Mucosa of descending colon (tissue), 3 donors: ENCODE measurements at regions not wholly inside any gene's neighbourhood (a gene's known extent, or its start where the extent isn't known, plus 50 kb on each side); places are given as distances from the start of the nearest gene placed in this dataset.

Experiments used
- ATAC-seq: fragments of 200-7000 bp; cut with Tn5 transposase; one replicate; pipeline ENCODE4 v1.9.1; 2020; ENCODE audit warnings: mild to moderate bottlenecking, moderate library complexity
- DNase-seq, 3 donors: peaks; one replicate each; pipeline ENCODE4 v3.0.0-alpha.2; 2020
- H3K36me3 ChIP-seq: fragments of 200-600 bp; one replicate; pipeline ENCODE4 v1.8.0; 2021; ENCODE audit warnings: low read depth, mild to moderate bottlenecking
- H3K4me1 ChIP-seq: fragments of 200-600 bp; one replicate; pipeline ENCODE4 v1.8.0; 2021; ENCODE audit warnings: low read depth, mild to moderate bottlenecking
- H3K4me3 ChIP-seq: fragments of 200-600 bp; one replicate; pipeline ENCODE4 v1.8.0; 2021; ENCODE audit warnings: mild to moderate bottlenecking
- H3K9me3 ChIP-seq: fragments of 200-600 bp; one replicate; pipeline ENCODE4 v1.8.0; 2021; ENCODE audit warnings: mild to moderate bottlenecking
- CTCF ChIP-seq: fragments of 200-600 bp; IDR thresholded peaks from one replicate; pipeline ENCODE4 v1.8.0; 2022; ENCODE audit warnings: antibody characterized with exemption, mild to moderate bottlenecking
- intact Hi-C, 2 donors: fragments of 100-400 bp; cut with DNase I in 1 of 2; cut with micrococcal nuclease in 1 of 2; formaldehyde crosslinking; loops; one replicate each; pipeline versions ENCODE4 v1.11.0 to v1.11.1; 2022; cut with DNase I, micrococcal nuclease
- donor health status: DM: no; HTN: no; CAD: no; lungs with moderate emphysema.
- donor health status: DM: no; HTN: no; CAD: no.
- donor health status: DM: no; HTN: yes; CAD: no.

- DNase-seq (no peak), ATAC-seq (no peak)
- no peak for TF ChIP-seq CTCF
- Histone ChIP-seq H3K9me3 (no peaks in the 10 kb centered on the region), H3K4me1 (no peaks in the 10 kb centered on the region), H3K36me3 (no peaks in the 10 kb centered on the region), H3K4me3 (no peak overlapping the region)
- intact Hi-C loops: no loop called here
Observed at GRCh38 chr12:114992443-114992842, 308.5 kb upstream of the TBX3 start.

GRCh38 chr12:114990381-114990780 lies 306.4 kb upstream of the TBX3 start:
- ATAC-seq: no peak
- H3K36me3 ChIP-seq: no peaks in the 10 kb centered on the region
- DNase-seq: no peak
- no peaks in the 10 kb centered on the region for H3K9me3 ChIP-seq
- no peaks in the 10 kb centered on the region for H3K4me1 ChIP-seq
- intact Hi-C loops: no loop called here
- H3K4me3 ChIP-seq: no peak overlapping the region
- no peak for TF ChIP-seq CTCF

GRCh38 chr12:114986849-114987248 lies 302.9 kb upstream of the TBX3 start:
- intact Hi-C loops: no loop called here
- ATAC-seq (no peak), DNase-seq (no peak)
- H3K36me3 ChIP-seq: no peaks in the 10 kb centered on the region
- no peak overlapping the region for H3K4me3 ChIP-seq
- no peaks in the 10 kb centered on the region for H3K4me1 ChIP-seq
- no peak for TF ChIP-seq CTCF
- no peaks in the 10 kb centered on the region for H3K9me3 ChIP-seq

- DNase-seq (no peak), ATAC-seq (no peak)
- no peaks in the 10 kb centered on the region for H3K4me1 ChIP-seq
- intact Hi-C loops: no loop called here
- H3K36me3 ChIP-seq: no peaks in the 10 kb centered on the region
- H3K4me3 ChIP-seq: no peak overlapping the region
- no peak for TF ChIP-seq CTCF
- H3K9me3 ChIP-seq: no peaks in the 10 kb centered on the region
Observed at GRCh38 chr12:114986178-114986714, 302.3 kb upstream of the TBX3 start.

- DNase-seq (no peak), ATAC-seq (no peak)
- intact Hi-C loops: no loop called here
- no peaks in the 10 kb centered on the region for H3K9me3 ChIP-seq
- no peak overlapping the region for H3K4me3 ChIP-seq
- TF ChIP-seq CTCF: no peak
- H3K36me3 ChIP-seq: no peaks in the 10 kb centered on the region
- H3K4me1 ChIP-seq: no peaks in the 10 kb centered on the region
Observed at GRCh38 chr12:114984634-114985061, 300.7 kb upstream of the TBX3 start.

GRCh38 chr12:114982760-114983159 lies 298.8 kb upstream of the TBX3 start:
- no peak for ATAC-seq
- Histone ChIP-seq H3K4me3 (no peak overlapping the region), H3K9me3 (no peaks in the 10 kb centered on the region), H3K4me1 (no peaks in the 10 kb centered on the region), H3K36me3 (no peaks in the 10 kb centered on the region)
- no peak for TF ChIP-seq CTCF
- intact Hi-C loops: no loop called here
- DNase-seq: no peak
